HG03565 (cell line): ENCODE measurements at regions not wholly inside any gene's neighbourhood (a gene's known extent, or its start where the extent isn't known, plus 50 kb on each side); places are given as distances from the start of the nearest gene placed in this dataset.

Experiments used
- ATAC-seq: cut with Tn5 transposase; IDR thresholded peaks from one replicate; pipeline ENCODE4 v1.9.1; 2021; ENCODE audit warnings: mild to moderate bottlenecking, moderate library complexity; ENCODE audit not compliant: unreplicated experiment

DNA sequence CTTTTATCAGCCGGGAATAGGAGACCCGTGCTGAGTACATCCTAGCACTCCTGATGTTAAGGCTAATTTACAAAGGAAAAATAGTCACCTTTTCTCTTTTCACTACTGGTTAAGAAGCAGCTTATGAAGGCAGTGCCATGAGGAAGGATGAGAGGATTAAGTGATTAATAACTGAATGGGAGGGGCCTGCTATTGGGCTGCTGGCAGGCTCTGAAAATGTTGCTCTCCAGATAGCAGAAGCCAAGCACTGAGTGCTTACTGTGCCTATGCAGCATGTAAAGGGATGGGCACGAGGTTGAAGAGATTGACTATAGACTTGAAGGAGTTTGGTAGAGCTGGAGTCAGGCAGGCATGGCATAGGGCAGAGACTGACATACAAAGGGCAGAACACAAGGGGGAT, 282.4 kb upstream of the THSD7B start:
- ATAC-seq, result no peak

DNA sequence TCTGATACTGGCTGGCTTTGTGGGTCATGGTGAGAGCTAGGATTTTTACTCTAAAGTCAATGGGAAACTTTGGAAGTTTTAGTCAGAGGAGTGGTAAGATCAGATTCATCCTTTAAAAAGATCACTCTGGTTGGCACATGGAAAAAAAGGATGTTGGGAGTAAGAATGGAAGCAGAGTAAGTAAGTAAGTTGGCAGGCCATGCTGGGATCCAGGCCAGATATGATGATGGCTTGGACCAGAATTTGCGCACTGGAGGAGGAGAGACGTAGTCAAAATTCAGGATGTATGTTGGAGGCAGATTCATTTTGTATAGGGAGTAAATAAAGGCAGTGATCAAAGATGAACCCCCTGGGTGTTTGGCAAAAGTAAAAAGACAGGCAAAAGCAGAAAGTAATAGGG, 283.3 kb upstream of the THSD7B start:
- ATAC-seq, result no peak

DNA sequence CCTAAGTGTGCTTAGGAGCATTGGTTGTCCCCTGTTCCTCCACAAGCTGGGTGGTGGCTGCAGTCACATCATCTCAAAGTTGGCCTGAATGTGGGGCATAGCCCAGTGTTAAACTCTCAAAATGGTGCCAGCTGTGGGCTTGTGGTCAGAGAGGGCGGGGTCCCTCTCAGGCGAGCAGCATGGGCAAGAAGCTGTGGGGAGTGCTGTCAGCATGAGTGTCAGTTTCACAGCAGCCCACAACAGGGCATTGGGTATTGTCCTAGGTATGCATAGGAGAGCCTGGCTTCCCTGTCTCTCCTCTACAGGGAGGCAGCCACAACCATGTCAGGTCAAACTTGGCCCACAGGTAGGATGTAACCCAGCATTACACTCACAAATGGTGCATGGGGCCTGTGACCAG, 285.6 kb upstream of the THSD7B start:
- no peak for ATAC-seq

DNA sequence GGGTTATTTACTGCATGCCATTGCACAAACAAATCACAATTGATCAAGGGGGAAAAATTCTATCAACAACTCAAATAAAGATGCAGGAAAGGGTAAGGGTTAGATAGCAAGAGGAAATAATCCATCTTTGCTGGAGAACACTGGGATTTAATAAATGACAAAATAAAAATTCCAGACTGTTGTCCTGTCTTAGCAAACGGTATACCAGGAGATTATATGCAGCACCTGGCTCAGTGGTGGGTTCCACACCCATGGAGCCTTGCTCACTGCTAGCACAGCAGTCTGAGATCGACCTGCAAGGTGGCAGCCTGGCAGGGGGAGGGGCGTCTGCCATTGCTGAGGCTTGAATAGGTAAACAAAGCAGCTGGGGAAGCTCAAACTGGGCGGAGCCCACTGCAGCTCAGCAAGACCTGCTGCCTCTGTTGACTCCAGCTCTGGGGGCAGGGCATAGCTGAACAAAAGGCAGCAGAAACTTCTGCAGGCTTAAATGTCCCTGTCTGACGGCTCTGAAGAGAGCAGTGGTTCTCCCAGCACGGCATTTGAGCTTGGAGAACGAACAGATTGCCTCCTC, 296.5 kb upstream of the THSD7B start:
- ATAC-seq, result no peak

DNA sequence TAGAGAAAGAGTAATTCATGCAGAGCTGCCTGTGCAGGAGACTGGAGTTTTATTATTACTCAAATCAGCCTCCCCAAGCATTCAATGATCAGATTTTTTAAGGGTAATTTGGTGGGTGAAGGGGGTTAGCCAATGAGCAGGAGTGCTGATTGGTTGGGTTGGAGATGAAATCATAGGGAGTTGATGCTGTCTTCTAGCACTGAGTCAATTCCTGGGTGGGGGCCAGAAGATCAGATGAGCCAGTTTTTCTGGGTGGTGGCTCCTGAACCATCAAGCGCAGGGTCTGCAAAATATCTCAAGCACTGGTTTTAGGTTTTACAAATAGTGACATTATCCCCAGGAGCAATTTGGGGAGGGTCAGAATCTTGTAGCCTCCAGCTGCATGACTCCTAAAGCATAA, 312.8 kb upstream of the THSD7B start:
- ATAC-seq, result no peak

DNA sequence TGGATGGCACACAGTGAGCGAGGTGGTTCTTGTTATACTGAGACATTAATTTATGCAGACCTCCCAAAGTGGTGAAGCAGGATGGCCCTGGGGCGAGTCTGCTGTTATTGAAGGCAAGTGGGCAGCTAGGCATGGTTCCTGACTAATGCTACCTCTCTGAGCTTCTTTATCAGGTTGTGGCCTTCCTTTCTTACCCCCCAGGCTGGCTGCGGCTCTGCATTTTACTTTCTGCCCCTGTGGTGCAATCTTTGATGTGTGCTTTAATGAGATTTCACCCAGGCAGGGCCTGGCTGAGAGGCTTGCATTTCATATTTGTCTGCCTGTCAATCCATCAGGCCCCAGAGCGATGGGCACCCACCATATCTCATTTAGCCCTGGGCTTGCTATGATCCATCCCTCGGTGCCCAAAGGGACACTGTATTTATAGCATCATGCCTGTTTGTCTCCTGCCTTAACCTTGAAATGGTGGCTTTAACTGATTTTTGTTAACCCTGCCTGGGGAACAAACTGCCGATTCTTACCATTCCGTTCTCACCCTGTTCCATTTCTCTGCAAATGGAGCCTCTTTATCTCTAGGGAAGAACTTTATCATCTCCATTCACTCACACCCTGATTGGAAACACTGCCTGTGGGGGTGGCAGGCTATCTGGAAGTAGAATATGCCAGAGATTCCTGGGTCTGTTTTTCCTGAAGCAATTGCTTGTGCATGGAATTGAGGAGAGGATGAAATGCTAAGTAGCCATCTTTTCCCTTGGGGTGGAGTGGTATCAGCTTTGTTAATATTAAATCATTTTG, 316.2 kb upstream of the THSD7B start:
- ATAC-seq, result no peak

- no peak for ATAC-seq
These were observed 316.9 kb upstream of the THSD7B start for GRCh38 chr2:136448432-136448831.

- ATAC-seq, result no peak
These were observed 321.0 kb upstream of the THSD7B start for GRCh38 chr2:136444323-136444722.

DNA sequence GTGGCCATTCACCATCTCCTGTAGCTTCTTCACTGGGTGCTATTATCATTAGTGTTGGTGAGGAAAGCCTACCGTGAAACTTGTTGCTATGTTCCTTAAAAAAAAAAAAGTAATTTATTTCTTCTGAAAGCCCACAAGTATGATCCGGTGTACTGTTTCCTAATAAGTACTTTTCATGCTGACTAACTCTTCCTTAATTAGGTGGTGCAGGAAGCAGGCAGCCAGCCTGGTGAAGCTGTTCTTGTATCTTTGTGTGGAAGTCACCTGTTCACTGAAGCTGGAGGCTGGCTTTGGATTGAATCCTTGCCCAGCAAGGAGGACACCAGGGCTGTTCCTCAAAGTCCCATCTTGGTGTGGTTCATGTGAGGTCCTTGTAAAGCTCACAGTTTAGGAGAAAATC, 321.7 kb upstream of the THSD7B start:
- no peak for ATAC-seq

DNA sequence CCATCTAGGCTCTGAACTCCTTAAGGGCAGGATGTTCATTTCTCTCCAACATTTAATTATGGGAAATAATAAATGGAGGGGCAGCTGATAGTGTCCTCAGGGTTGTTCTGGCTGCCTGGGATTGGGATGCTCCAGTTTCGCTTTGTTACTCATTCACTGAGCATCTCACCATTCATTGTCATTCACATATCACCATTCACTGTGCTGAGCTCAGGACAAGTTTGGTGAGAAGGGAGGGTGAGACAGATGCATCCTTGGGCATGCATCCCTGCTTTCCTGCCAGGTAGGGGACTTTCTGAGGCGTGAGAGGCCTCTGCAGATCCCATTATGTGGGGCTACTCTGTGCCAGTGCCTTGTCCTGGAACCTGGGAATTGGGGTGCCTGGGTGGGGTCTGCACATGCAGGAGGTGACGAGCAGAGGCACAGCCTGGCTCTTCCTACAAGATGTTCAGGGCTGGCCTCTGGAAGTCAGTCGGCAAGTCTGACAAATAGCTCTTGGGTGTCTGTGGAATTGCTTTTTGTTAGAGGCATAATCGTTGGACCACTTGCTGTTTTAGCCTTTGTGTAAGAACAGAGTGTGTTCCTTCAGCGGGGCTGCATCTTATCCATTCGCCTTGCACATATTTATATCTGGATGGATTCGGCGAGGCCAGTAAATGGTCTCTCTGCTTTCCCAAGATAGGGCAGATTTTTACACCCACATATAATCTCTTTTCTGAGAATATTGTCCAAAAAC, 323.2 kb upstream of the THSD7B start:
- no peak for ATAC-seq

GRCh38 chr2:136439064-136439676, 321.2 kb upstream of the CXCR4 start:
- no peak for ATAC-seq

DNA sequence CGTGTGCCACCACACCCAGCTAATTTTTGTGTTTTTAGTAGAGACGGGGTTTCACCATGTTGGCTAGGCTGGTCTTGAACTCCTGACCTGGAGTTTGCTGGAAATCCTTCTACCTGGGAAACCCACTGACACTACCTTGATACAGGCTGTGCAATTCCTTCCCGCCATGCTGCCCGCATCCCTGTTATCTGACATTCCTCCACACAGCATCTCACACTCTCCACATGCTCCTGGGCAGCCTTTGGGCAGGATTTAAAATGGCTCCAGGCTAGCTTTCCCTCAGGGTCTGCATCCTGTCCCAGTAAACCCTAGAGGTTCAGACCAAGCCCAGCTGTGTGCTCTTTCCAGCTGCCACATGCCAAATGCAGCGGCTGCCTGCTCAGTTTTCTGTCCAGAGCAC, 319.5 kb upstream of the CXCR4 start:
- no peak for ATAC-seq

GRCh38 chr2:136436936-136437335, 319.0 kb upstream of the CXCR4 start:
- no peak for ATAC-seq

- ATAC-seq, result no peak
These were observed 316.3 kb upstream of the CXCR4 start for GRCh38 chr2:136434251-136434715.

DNA sequence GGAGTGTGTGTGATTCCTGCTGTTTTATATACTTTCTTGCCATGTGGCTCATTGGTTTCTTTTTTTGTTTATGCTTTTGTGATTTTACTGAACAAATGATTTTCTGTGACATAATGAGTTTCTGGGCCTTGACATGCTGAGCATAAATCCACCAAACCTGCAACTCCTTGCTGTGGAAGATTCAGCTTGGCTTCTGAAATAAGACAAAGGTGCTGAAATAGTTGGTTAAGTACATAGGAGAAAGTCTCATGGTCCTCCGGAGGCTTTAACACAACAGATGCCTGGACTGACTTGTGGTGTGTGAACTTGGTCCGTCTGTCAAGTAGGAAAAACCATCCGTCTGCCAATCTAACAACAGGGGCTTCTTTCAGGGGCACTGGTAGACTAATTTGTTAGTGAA, 315.3 kb upstream of the CXCR4 start:
- no peak for ATAC-seq

- ATAC-seq, result no peak
These were observed 306.2 kb upstream of the CXCR4 start for GRCh38 chr2:136424112-136424511.

DNA sequence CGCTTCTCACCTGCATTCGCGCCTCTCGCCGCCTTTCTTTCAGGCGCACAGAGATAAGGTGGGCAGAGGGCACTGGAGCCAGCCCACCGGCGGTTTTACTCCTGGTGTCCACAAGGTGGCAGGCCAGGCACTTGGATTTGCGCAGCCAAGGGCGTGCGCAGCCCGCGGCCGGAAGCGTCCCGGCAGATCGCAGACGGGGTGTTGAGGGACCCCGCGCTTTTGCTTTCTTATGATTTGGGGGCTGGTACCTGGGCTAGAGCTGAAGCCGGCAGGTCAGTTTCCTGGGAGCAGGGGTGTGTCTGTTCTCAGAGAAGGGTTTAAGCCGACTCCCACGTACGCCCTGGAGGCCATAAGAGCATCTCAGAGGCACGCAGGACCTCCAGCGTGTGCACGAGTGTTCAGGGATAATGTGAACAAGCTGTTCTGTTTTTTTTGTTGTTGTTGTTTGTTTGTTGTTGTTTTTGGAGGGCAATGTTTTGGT, 305.6 kb upstream of the CXCR4 start:
- ATAC-seq, result peak; percentile 99

GRCh38 chr2:136422512-136422911, 304.6 kb upstream of the CXCR4 start:
- ATAC-seq, result no peak

DNA sequence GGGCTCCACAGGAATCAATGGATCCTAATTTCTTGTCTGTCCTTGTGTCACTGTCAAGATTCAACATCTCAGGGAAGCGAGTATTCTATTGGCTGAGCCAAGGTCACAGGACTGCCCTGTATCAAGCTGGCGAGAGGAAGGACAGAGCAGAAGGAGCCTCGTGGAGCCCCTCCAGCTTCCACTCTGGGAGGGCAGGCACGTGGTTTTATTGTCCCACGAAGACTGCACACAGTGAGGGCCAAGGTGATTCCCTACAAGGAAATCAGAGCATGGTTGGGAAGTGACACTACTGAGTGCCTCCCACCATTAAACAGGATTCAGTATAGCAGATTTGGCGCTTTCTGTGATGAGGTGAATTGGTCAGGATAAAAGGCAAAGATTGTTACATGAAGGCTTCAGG, 302.4 kb upstream of the CXCR4 start:
- ATAC-seq, result no peak

- no peak for ATAC-seq
These were observed 294.0 kb upstream of the CXCR4 start for GRCh38 chr2:136411946-136412345.

DNA sequence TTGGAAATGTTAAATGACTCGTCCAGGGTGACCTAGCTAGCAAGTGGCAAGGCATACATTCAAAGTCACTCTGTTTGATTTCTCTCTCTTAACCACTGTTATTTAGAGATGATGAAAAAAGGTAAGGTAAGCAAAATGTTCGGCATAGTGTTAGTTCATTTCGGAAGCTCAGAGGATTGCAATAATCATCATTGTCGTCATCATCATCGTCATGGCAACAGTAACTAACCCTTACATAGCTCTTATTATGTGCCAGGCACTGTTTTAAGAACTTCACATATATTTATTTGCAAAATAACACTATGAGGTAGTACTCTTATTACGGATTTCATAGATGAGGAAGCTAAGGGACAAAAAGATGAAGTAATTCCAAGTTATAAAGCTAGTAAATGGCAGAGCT, 292.7 kb upstream of the CXCR4 start:
- no peak for ATAC-seq
